ENCODE measurements at regions not wholly inside any gene's neighbourhood (a gene's known extent, or its start where the extent isn't known, plus 50 kb on each side); places are given as distances from the start of the nearest gene placed in this dataset.

DNA sequence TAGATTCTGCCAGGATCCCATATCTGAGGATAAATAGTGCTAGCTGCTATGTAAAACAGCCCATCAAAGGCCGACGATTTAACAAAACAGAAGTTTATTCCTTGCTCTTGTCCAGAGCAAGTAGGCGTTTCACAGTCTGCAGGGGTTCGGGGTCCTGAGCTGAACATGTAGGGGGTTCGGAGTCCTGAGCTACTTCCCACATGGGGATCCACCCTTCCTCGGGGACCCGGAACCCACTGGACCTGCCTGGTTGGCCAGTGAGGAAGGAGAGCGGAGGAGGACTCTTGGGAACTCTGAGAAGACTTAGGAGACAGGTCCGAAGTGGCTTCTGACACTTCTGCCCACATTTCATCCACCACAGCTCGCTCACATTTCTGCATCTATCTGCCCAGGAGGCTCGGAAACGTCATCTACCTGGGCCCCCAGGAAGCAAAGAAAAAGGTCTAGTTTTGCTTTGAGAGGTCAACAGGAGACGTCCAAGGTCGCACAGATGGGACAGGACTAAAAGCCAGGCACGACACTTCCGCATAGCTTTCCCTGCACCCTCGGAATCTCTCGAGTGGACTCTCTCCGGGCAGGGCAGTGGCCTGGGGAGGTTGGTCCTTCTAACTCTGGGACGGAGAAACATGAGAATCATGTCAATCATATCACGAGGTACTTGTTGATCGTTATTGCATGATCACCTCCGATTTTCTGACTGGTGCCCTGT lies 86.4 kb downstream of the MICALL2 start:
- DNase-seq (ENCODE audit: low read depth in 2 of 2): no peak

DNA sequence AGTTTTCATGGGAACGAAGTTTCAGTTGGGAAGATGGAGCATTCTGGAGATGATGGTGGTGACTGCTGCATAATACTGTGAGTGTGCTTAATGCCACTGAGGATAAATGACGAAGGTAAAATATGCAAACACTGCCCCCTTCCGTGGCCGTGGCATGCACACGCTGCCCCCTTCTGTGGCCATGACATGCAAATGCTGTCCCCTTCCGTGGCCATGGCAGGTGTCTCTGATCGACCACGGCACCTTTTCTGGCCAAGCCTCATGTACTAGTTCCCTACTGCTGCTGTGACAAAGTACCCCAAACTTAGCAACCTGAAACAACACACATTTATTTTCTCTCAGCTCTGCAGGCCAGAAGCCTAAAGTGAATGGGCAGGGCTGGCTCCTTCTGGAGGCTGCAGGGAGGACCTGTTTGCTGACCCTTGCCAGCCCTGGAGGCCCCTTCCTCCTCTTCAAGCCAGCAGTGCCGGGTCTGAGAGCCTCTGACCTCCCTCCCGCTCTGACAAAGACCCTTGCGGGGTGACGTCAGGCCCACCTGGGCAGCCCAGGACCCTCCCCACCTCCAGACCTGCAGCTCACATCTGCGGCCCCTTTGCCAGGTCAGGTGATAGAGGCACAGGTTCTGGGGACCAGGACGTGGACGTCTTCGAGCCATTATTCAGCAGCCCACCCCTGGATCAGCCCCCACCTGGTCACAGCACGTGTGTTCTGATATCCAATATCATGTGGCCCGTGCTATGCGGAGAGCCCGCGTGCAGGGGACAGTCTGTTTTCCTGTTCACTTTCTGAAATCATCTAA lies 82.0 kb downstream of the MICALL2 start:
- DNase-seq (ENCODE audit: low read depth in 2 of 2): no peak

DNA sequence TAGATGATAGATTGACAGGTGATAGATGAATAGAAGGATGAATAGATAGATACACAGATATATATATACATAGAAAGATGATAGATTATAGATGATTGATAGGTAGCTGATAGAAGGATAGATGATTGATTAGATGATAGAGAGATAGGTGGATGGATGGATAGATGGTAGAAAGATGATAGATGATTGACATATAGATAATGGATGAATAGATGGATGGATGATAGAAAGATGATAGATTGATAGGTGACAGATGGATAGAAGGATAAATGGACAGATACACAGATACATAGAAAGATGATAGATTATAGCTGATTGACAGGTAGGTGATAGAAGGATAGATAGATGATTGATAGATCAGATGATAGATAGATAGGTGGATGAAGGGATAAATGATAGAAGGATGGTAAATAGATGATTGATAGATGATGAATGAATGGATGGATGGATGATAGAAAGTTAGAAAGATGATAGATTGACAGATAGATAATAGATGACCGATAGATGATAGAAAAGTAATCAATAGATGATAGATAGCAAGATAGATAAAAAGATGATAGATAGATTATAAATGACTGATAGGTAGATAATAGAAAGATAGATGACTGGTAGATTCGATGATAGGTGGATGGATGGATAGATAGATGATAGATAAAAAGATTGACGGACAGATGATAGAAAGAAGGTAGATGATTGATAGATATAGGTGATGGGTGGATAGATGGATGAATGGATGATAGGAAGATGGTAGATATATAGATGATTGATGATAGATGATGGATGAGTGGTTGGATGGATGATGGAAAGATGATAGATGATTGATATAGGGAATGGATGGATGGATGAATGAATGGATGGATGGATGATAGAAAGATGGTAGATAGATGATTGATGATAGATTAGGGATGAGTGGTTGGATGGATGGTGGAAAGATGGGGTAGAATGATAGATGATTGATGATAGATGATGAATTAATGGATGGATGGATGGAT lies 80.4 kb downstream of the MICALL2 start:
- DNase-seq (ENCODE audit: low read depth in 2 of 2): no peak

DNA sequence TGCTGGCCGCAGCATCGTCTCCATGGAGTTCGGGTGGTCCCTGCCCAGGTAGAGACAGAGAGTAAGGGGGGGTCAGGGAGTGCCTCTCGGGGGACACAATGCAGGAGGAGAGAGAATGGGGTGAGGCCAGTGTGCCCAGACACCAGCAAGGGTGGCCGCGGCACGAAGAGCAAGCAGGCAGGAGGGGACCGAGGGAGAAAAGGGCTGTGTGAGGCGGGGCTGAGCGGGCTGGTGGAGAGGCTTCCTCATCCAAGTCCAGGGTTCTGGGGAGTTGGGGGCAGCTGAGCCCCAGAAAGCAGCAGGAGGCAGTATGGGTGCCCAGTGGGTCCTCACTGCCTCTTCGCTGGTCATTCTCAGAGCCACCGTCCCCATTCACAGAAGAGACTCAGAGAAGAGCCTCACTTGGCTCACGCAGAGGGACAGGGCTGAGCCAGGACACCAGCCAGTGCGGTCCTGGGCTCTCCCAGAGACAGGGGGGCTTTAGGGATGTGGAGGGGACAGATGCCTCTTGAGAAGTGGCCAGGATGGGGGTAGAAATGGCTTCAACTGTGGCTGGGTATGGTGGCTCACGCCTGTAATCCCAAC lies 78.9 kb downstream of the MICALL2 start:
- DNase-seq (ENCODE audit: low read depth in 2 of 2): no peak

DNA sequence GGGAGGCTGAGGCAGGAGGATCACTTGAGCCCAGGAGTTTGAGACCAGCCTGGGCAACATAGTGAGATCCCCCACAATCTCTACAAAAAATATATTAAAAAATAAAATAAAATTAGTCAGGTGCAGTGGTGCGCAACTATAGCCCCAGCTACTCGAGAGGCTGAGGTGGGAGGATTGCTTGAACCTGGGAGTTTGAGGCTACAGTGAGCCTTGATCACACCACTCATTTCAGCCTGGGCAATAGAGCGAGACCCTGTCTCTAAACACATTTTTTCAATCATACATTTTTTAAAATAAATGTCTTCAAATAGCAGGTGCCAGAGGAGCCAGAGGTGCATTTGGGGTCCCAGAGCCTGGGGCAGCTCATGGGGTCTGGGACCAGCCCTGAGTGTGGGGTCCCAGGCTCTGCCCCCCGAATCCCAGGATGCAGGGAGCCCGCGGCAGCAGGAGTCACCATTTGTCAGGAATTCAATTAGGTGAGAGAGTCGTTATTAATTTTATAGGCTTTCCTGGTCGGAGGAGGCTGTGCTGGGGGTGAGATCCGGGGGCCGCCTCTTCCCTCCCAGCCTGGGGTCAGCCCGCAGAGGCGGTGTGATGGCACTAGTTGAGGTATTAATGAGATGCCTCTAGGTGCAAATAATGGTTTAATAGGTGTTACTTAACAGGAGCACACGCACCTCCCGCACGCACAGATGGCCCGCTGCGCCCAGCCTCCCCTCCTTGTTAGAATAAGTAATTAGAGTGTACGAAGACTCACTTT lies 78.3 kb downstream of the MICALL2 start:
- DNase-seq (ENCODE audit: low read depth in 2 of 2): no peak

DNA sequence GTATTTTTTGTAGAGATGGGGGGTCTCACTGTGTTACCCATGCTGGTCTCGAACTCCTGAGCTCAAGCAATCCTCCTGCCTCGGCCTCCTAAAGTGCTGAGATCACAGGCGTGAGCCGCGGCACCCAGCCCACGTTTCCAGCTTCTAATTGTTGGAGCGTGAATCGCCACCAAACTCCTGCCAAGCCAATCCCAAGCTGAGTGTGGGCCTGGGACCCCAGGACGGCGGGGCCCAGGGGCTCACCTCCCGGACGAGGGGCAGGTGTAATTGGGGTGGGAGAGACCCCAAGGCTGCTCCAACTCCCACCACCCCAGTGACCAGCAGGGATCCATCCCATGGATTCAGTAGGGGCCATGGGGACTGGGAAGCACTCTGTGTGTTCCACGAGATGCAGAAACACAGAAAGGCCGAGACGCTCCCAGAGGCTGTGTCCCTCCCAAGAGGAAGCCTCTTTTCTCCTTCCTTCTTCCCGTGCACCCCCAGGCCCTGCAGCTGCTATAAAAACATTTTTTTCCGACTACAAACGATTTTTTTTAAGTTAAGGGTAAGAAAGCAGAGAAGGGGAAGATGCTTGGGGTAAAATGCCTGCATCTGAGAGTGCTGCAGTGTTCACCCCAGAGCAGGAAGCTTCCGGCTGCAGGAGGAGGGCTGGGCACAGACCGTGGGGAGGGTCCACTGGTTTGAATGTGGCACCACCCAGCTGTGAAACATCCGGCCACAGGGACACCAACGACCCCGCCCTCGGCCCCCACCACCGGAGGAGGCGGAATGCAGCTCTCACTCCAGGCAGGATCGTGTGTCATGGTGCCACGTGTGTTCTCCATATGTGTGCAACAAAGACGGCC lies 76.5 kb downstream of the MICALL2 start:
- DNase-seq (ENCODE audit: low read depth in 2 of 2): no peak

DNA sequence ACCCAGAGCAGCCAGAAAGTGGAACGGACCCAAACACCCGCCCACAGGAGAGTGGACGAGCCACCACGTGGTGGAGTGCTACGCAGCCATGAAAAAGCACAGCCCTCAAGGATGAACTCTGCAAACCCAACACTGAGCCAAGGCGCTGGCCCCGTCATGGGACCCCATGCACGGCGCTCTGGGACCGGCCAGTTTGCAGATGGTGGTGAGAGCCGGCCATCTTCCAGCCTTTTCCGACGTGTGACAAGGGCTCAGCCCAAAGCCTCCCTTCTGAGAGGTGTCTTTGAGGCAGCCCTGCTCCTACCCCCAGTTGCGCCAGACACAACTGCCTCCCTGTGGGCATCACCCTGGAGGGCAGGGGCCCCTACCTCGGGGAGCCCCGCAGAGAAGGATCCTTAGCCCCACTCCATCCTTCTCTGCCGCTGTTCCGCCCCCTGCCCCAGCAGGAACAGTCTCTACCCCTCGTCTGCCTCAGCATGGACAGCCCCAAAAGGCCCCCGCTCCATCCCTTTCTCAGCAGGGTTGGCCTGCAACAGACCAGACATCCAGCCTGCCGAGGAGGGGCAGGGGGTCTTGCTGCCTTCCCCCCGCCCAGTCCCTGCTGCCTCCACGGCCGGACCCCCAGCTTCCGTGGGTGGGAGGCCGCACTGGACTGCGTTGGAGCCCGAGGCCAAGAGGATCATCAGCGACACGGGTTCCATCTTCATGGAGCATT lies 75.7 kb downstream of the MICALL2 start:
- no peak for DNase-seq (ENCODE audit: low read depth in 2 of 2)

DNA sequence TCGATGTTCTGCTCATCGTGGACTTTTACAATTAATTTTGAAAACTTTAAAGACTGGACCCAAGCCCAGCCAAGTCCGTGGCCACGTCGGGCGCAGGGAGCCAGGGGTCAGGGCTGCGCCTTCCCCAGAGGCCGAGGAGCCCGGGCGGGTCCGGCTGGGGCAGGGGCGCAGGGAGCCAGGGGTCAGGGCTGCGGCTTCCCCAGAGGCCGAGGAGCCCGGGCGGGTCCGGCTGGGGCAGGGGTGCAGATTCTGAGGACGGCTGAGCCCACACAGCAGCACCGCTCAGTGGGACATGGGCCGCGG lies 75.2 kb downstream of the MICALL2 start:
- DNase-seq (ENCODE audit: low read depth in 2 of 2): no peak
